HepG2 (cell line): ENCODE measurements at regions not wholly inside any gene's neighbourhood (a gene's known extent, or its start where the extent isn't known, plus 50 kb on each side); places are given as distances from the start of the nearest gene placed in this dataset.

Source experiments
- ARNT2 ChIP-seq: sonication (generic); formaldehyde crosslinking; IDR thresholded peaks from 2 replicates; pipeline ENCODE4 v1.8.0; 2022; ENCODE audit warnings: mild to moderate bottlenecking, low read depth, missing genetic modification reagents, moderate library complexity
- BRD4 ChIP-seq: sonication (generic); formaldehyde crosslinking; IDR thresholded peaks from 2 replicates; pipeline ENCODE4 v1.4.0; 2020; ENCODE audit warnings: missing genetic modification reagents
- EP300 ChIP-seq, 3 experiments: sonication (generic) in 1 of 3; formaldehyde crosslinking in 1 of 3; IDR thresholded peaks; 2 replicates each; pipeline versions ENCODE4 v1.5.1 to v1.6.1; 2011 to 2020; ENCODE audit warnings: low read depth in 2 of 3, low read length in 2 of 3, borderline replicate concordance in 1 of 3, improper control_type of control experiment in 1 of 3, mild to moderate bottlenecking in 1 of 3, missing genetic modification reagents in 1 of 3, moderate library complexity in 1 of 3
- HNRNPLL ChIP-seq: fragments of 200-400 bp; formaldehyde crosslinking; IDR thresholded peaks from 2 replicates; pipeline ENCODE4 v1.6.1; 2017; ENCODE audit warnings: mild to moderate bottlenecking, low read depth, low read length; ENCODE audit not compliant: poor library complexity, severe bottlenecking
- NRL ChIP-seq: sonication (generic); formaldehyde crosslinking; IDR thresholded peaks from 2 replicates; pipeline ENCODE4 v1.5.0; 2020; ENCODE audit warnings: missing genetic modification reagents, mild to moderate bottlenecking, moderate library complexity, borderline replicate concordance
- POLR2AphosphoS2 ChIP-seq: IDR thresholded peaks from 2 replicates; pipeline ENCODE4 v1.6.1; 2011; ENCODE audit warnings: low read depth, low read length, improper control_type of control experiment
- RBM39 ChIP-seq: fragments of 200-400 bp; formaldehyde crosslinking; IDR thresholded peaks from one replicate; pipeline ENCODE4 v1.6.1; 2018; ENCODE audit warnings: antibody characterized with exemption, mild to moderate bottlenecking, low read depth, low read length; ENCODE audit not compliant: poor library complexity, severe bottlenecking
- RFX5 ChIP-seq: IDR thresholded peaks from 2 replicates; pipeline ENCODE4 v1.6.1; 2011; ENCODE audit warnings: low read depth, low read length, improper control_type of control experiment
- ZBTB1 ChIP-seq: sonication (generic); formaldehyde crosslinking; IDR thresholded peaks from 2 replicates; pipeline ENCODE4 v1.4.0; 2020; ENCODE audit warnings: missing genetic modification reagents, borderline replicate concordance
- ZC3H13 ChIP-seq: sonication (generic); formaldehyde crosslinking; IDR thresholded peaks from 2 replicates; pipeline ENCODE4 v1.8.1; 2023; ENCODE audit warnings: mild to moderate bottlenecking, missing genetic modification reagents, moderate library complexity
- ZMYM4 ChIP-seq: sonication (generic); formaldehyde crosslinking; IDR thresholded peaks from 2 replicates; pipeline ENCODE4 v1.8.1; 2023; ENCODE audit warnings: mild to moderate bottlenecking, missing genetic modification reagents
- ZNF382 ChIP-seq: sonication (generic); formaldehyde crosslinking; IDR thresholded peaks from 2 replicates; pipeline ENCODE4 v1.5.0; 2020; ENCODE audit warnings: missing genetic modification reagents, mild to moderate bottlenecking, borderline replicate concordance
- ZNF383 ChIP-seq: sonication (generic); formaldehyde crosslinking; IDR thresholded peaks from 2 replicates; pipeline ENCODE4 v1.4.0; 2020; ENCODE audit warnings: missing genetic modification reagents, mild to moderate bottlenecking, borderline replicate concordance
- ZNF570 ChIP-seq: sonication (generic); formaldehyde crosslinking; IDR thresholded peaks from 2 replicates; pipeline ENCODE4 v1.4.0; 2020; ENCODE audit warnings: mild to moderate bottlenecking, missing genetic modification reagents, borderline replicate concordance
- ZNF614 ChIP-seq: IDR thresholded peaks from 2 replicates; pipeline ENCODE4 v1.6.1; 2018; ENCODE audit warnings: missing biosample characterization, missing genetic modification reagents, inconsistent platforms, borderline replicate concordance
- ZNF768 ChIP-seq: sonication (generic); formaldehyde crosslinking; IDR thresholded peaks from 2 replicates; pipeline ENCODE4 v1.4.0; 2020; ENCODE audit warnings: missing genetic modification reagents
- TF ChIP-seq, protein P1 (sequence below): sonication (generic); formaldehyde crosslinking; IDR thresholded peaks from 2 replicates; pipeline ENCODE4 v1.4.0; 2020; ENCODE audit warnings: mild to moderate bottlenecking, missing genetic modification reagents, borderline replicate concordance
- TF ChIP-seq, protein P2 (sequence below): IDR thresholded peaks from 2 replicates; pipeline ENCODE4 v1.6.1; 2018; ENCODE audit warnings: missing genetic modification reagents
- TF ChIP-seq, protein P3 (sequence below): IDR thresholded peaks from 2 replicates; pipeline ENCODE4 v1.6.1; 2016; ENCODE audit warnings: missing genetic modification reagents, missing compliant biosample characterization

DNA sequence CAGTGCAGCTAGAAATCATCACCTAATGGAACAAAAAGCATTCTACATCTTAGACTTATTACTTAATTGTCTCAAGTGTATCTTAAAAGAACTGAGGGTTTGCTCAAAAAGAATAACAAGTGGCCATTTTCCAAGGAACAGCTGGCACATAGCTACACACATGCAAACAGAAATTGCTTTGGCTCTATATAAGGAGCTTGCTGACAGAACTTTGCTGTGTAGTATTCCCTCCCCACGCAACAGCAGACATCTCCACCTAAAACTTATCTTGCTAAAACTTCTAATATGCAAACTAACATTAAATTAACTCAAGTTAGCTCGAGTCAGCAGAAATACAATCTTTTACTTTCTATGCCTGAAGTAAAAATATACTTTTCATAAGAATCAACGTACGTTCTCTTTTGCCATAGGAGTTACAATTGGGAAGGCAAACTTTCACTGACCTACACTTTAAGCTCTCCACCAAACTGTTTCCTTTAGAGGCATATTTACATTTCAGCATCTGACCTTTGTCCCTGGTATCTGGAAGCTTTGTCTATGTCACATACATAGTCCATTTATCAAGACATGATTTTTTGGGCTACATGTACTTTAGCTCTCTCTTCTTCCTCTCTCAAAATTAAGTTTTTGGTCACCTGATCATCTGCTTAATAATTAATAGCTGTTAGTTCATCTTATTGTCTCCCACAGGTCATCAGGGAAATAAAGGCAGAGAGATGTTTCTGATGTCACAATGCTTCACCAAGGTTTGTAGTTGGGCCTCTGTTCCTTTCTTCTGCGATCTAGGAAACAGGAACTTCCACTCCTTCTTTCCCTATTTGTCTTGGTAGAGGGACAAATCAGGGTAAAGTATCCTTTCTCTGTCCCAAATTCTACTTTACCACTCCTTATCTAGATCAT, 163.4 kb upstream of the AGTR1 start (continued):
- TF ChIP-seq, protein P1, sequence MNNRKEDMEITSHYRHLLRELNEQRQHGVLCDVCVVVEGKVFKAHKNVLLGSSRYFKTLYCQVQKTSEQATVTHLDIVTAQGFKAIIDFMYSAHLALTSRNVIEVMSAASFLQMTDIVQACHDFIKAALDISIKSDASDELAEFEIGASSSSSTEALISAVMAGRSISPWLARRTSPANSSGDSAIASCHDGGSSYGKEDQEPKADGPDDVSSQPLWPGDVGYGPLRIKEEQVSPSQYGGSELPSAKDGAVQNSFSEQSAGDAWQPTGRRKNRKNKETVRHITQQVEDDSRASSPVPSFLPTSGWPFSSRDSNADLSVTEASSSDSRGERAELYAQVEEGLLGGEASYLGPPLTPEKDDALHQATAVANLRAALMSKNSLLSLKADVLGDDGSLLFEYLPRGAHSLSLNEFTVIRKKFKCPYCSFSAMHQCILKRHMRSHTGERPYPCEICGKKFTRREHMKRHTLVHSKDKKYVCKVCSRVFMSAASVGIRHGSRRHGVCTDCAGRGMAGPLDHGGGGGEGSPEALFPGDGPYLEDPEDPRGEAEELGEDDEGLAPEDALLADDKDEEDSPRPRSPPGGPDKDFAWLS (CRISPR knock-in tag) = no peak
- TF ChIP-seq NRL (no peak), POLR2AphosphoS2 (no peak), RFX5 (no peak), ZBTB1 (CRISPR knock-in tag) (no peak), ZNF382 (CRISPR knock-in tag) (no peak), ARNT2 (CRISPR knock-in tag) (no peak), HNRNPLL (no peak), RBM39 (no peak), ZNF570 (CRISPR knock-in tag) (no peak), ZMYM4 (CRISPR knock-in tag) (peak; percentile 77), BRD4 (CRISPR knock-in tag) (no peak), ZC3H13 (CRISPR knock-in tag) (no peak), ZNF768 (no peak), ZNF383 (CRISPR knock-in tag) (no peak), ZNF614 (CRISPR knock-in tag) (peak; percentile 78; the same call in 1 of the 2 replicates), EP300 (IDR thresholded peaks at IDR 0.05; ENCODE audit: low read depth in 2 of 2, low read length in 2 of 2) (peak in 1 of 2 experiments; percentile 69; a peak in 2 of 4 replicates), EP300 (CRISPR knock-in tag; IDR thresholded peaks at IDR 0.05; ENCODE audit: borderline replicate concordance) (0 out of 2 replicates have a peak, but pooled peaks have one; percentile 12)
- TF ChIP-seq, protein P2, sequence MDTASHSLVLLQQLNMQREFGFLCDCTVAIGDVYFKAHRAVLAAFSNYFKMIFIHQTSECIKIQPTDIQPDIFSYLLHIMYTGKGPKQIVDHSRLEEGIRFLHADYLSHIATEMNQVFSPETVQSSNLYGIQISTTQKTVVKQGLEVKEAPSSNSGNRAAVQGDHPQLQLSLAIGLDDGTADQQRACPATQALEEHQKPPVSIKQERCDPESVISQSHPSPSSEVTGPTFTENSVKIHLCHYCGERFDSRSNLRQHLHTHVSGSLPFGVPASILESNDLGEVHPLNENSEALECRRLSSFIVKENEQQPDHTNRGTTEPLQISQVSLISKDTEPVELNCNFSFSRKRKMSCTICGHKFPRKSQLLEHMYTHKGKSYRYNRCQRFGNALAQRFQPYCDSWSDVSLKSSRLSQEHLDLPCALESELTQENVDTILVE (CRISPR knock-in tag) = peak; percentile 58; the same call in 1 of the 2 replicates
- TF ChIP-seq, protein P3, sequence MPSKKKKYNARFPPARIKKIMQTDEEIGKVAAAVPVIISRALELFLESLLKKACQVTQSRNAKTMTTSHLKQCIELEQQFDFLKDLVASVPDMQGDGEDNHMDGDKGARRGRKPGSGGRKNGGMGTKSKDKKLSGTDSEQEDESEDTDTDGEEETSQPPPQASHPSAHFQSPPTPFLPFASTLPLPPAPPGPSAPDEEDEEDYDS (CRISPR knock-in tag) = peak; percentile 41; the same call in 1 of the 2 replicates
